Caco-2 (cell line): ENCODE measurements at regions not wholly inside any gene's neighbourhood (a gene's known extent, or its start where the extent isn't known, plus 50 kb on each side); places are given as distances from the start of the nearest gene placed in this dataset.

Experiments
- BruUV-seq: library from RNA; stranded (reverse); fragments of 400-500 nt; replicated peaks from 2 replicates; lab custom pipeline; 2021; lab: Mats Ljungman, UMichigan
- CTCF ChIA-PET: fragments of 300-600 bp; sonication (Branson Sonifier 250); formaldehyde crosslinking; loops from one replicate; lab custom pipeline; 2022; ENCODE audit warnings: antibody characterized with exemption; lab: Charles Lee
- POLR2A ChIA-PET: fragments of 300-600 bp; sonication (Branson Sonifier 250); formaldehyde crosslinking; loops from one replicate; lab custom pipeline; 2022; ENCODE audit warnings: antibody characterized with exemption; lab: Charles Lee
- DNase-seq, 2 experiments: peaks; one replicate each; pipeline versions ENCODE4 v3.0.0 to v3.0.0-alpha.2; 2020 to 2022
- H3K27me3 ChIP-seq: replicated peaks from 2 replicates; pipeline ENCODE4 v1.6.0; 2011; ENCODE audit warnings: low read length; ENCODE audit not compliant: control insufficient read depth, insufficient read depth
- H3K36me3 ChIP-seq: 2 replicates; pipeline ENCODE4 v1.5.1; 2011; ENCODE audit warnings: low read length; ENCODE audit not compliant: control insufficient read depth, insufficient read depth
- H3K4me1 ChIP-seq: fragments of 250-450 bp; sonication (Bioruptor Pico); 2 replicates; pipeline ENCODE4 v1.5.1; 2020; ENCODE audit warnings: mild to moderate bottlenecking
- H3K4me3 ChIP-seq: 2 replicates; pipeline ENCODE4 v1.5.1; 2011; ENCODE audit warnings: low read depth, mild to moderate bottlenecking, control low read depth, low read length
- H3K9me3 ChIP-seq: fragments of 250-450 bp; sonication (Bioruptor Pico); 2 replicates; pipeline ENCODE4 v1.5.1; 2020; ENCODE audit warnings: mild to moderate bottlenecking, moderate library complexity
- H3K27ac Mint-ChIP-seq: one replicate; pipeline ENCODE4 v1.8.0; 2022; ENCODE audit warnings: mixed read lengths; ENCODE audit not compliant: unreplicated experiment
- H3K27me3 Mint-ChIP-seq: one replicate; pipeline ENCODE4 v1.8.0; 2022; ENCODE audit warnings: mixed read lengths; ENCODE audit not compliant: insufficient read depth, unreplicated experiment
- H3K36me3 Mint-ChIP-seq: one replicate; pipeline ENCODE4 v1.8.0; 2022; ENCODE audit warnings: mild to moderate bottlenecking, mixed read lengths; ENCODE audit not compliant: insufficient read depth, unreplicated experiment
- H3K4me1 Mint-ChIP-seq: one replicate; pipeline ENCODE4 v1.8.0; 2022; ENCODE audit warnings: low read depth, mixed read lengths; ENCODE audit not compliant: unreplicated experiment
- H3K4me3 Mint-ChIP-seq: one replicate; pipeline ENCODE4 v1.8.0; 2022; ENCODE audit warnings: mild to moderate bottlenecking, moderate library complexity, mixed read lengths; ENCODE audit not compliant: unreplicated experiment
- H3K9me3 Mint-ChIP-seq: one replicate; pipeline ENCODE4 v1.8.0; 2022; ENCODE audit warnings: mixed read lengths; ENCODE audit not compliant: unreplicated experiment
- intact Hi-C: fragments of 100-400 bp; cut with micrococcal nuclease; formaldehyde crosslinking; loops from one replicate; pipeline ENCODE4 v1.10.0; 2022; ENCODE audit not compliant: unreplicated experiment
- TF ChIP-seq, protein P1 (sequence below), 2 experiments: fragments of 200-600 bp in 1 of 2; IDR thresholded peaks; 1 replicate in 1 of 2; 2 replicates in 1 of 2; pipeline versions ENCODE4 v1.5.1 to v1.8.0; 2011 to 2022; ENCODE audit warnings: antibody characterized with exemption in 1 of 2, control low read depth in 1 of 2, inconsistent platforms in 1 of 2, low read depth in 1 of 2, low read length in 1 of 2, mild to moderate bottlenecking in 1 of 2, moderate library complexity in 1 of 2; ENCODE audit not compliant: insufficient read depth in 1 of 2, severe bottlenecking in 1 of 2, unreplicated experiment in 1 of 2

DNA sequence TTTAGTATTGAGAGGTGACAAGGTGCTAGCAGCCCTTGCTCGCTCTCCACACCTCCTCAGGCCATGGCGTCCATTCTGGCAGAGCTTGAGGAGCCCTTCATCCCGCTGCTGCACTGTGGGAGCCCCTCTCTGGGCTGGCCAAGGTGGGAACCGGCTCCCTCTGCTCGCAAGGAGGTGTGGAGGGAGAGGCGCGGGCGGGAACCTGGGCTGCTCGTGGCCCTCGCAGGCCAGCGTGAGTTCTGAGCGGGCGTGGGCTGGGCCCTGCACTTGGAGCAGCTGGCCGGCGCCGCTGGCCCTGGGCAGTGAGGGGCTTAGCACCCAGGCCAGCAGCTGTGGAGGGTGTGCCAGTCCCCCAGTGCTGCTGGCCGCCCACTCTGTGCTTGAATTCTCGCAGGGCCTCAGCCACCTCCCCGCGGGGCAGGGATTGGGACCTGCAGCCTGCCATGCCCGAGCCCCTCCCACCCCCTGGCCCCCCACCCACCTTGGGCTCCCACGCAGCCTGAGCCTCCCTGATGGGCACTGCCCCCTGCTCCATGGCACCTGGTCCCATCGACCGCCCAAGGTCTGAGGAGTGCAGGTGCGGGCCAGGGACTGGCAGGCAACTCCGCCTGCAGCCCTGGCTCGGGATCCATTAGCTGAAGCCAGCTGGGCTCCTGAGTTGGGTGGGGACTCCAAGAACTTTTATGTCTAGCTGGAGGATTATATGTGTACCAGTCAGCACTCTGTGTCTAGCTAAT is 785.2 kb downstream of the DIPK2A start:
- BruUV-seq: no TSS peak
- Mint-ChIP-seq H3K36me3 (no peaks in the 10 kb centered on the region), H3K4me1 (no peaks in the 10 kb centered on the region), H3K9me3 (no peaks in the 10 kb centered on the region), H3K4me3 (no peak overlapping the region), H3K27me3 (no peaks in the 10 kb centered on the region), H3K27ac (no peak overlapping the region)
- H3K4me1 ChIP-seq: no peaks in the 10 kb centered on the region
- TF ChIP-seq, protein P1, sequence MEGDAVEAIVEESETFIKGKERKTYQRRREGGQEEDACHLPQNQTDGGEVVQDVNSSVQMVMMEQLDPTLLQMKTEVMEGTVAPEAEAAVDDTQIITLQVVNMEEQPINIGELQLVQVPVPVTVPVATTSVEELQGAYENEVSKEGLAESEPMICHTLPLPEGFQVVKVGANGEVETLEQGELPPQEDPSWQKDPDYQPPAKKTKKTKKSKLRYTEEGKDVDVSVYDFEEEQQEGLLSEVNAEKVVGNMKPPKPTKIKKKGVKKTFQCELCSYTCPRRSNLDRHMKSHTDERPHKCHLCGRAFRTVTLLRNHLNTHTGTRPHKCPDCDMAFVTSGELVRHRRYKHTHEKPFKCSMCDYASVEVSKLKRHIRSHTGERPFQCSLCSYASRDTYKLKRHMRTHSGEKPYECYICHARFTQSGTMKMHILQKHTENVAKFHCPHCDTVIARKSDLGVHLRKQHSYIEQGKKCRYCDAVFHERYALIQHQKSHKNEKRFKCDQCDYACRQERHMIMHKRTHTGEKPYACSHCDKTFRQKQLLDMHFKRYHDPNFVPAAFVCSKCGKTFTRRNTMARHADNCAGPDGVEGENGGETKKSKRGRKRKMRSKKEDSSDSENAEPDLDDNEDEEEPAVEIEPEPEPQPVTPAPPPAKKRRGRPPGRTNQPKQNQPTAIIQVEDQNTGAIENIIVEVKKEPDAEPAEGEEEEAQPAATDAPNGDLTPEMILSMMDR (IDR thresholded peaks at IDR 0.05; ENCODE audit: insufficient read depth in 1 of 2, low read depth in 1 of 2, low read length in 1 of 2, severe bottlenecking in 1 of 2, unreplicated experiment in 1 of 2): no peak
- CTCF ChIA-PET: interaction anchor here (0.6 kb wide), 1 partner anchor 219 kb away, joined by 3 read pairs; no protein-coding TSS in a partner anchor
- POLR2A ChIA-PET: no interaction called here
- no peak overlapping the region for H3K4me3 ChIP-seq
- no peaks in the 10 kb centered on the region for H3K36me3 ChIP-seq
- DNase-seq: no peak
- H3K9me3 ChIP-seq: no peaks in the 10 kb centered on the region
- intact Hi-C loops: no loop called here
- H3K27me3 ChIP-seq: no peaks in the 10 kb centered on the region

DNA sequence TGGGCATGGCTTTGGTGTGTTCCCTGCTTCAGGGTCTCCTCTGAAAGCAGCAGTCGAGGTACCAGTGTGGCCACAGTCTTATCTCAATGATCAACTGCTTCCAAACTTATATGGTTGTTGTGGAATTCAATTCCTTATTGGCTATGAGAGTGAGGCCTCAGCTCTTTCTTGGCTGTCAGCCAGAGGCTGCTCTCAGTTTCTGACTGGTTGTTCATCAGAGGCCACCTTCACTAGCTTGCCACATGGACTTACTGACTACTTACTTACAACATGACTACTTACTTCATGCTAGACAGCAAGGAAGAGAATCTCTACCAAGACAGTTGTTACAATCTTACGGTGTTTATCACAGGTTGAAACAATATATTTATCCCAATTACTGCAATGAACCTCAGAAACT is 789.2 kb downstream of the DIPK2A start:
- Mint-ChIP-seq H3K9me3 (no peaks in the 10 kb centered on the region), H3K4me1 (no peaks in the 10 kb centered on the region), H3K27ac (no peak overlapping the region), H3K36me3 (no peaks in the 10 kb centered on the region), H3K4me3 (no peak overlapping the region), H3K27me3 (no peaks in the 10 kb centered on the region)
- ChIA-PET POLR2A (no interaction called here), CTCF (no interaction called here)
- Histone ChIP-seq H3K4me3 (no peak overlapping the region), H3K27me3 (no peaks in the 10 kb centered on the region), H3K4me1 (no peaks in the 10 kb centered on the region), H3K9me3 (no peaks in the 10 kb centered on the region), H3K36me3 (no peaks in the 10 kb centered on the region)
- TF ChIP-seq, protein P1 (IDR thresholded peaks at IDR 0.05; ENCODE audit: insufficient read depth in 1 of 2, low read depth in 1 of 2, low read length in 1 of 2, severe bottlenecking in 1 of 2, unreplicated experiment in 1 of 2): no peak
- DNase-seq: no peak
- BruUV-seq: no TSS peak
- intact Hi-C loops: no loop called here

DNA sequence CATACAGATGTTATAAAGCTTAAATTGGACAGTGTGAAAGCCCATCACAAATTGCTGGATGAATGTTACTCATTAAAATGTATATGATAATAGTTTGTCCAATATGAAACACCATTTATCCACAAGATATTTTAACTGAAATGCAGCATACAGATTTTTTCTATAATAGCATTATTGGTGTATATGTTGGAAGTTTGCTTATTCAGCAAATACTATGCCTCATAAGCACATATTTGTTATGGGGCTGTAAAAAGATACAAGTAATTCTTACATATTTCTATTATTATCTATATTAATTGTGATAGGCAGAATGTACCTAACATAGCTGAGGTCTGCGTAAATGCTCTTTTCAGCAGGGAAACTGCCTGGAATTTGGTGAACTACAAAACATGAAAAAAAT is 790.5 kb downstream of the DIPK2A start:
- H3K4me1 ChIP-seq: no peaks in the 10 kb centered on the region
- intact Hi-C loops: no loop called here
- POLR2A ChIA-PET: no interaction called here
- H3K4me3 ChIP-seq: no peak overlapping the region
- no TSS peak for BruUV-seq
- CTCF ChIA-PET: no interaction called here
- Mint-ChIP-seq H3K27ac (no peak overlapping the region), H3K9me3 (no peaks in the 10 kb centered on the region), H3K27me3 (no peaks in the 10 kb centered on the region), H3K4me3 (no peak overlapping the region), H3K36me3 (no peaks in the 10 kb centered on the region), H3K4me1 (no peaks in the 10 kb centered on the region)
- H3K27me3 ChIP-seq: no peaks in the 10 kb centered on the region
- no peaks in the 10 kb centered on the region for H3K9me3 ChIP-seq
- no peaks in the 10 kb centered on the region for H3K36me3 ChIP-seq
- DNase-seq: no peak
- TF ChIP-seq, protein P1 (IDR thresholded peaks at IDR 0.05; ENCODE audit: insufficient read depth in 1 of 2, low read depth in 1 of 2, low read length in 1 of 2, severe bottlenecking in 1 of 2, unreplicated experiment in 1 of 2): no peak
